Stimulated activated naive B cell treated with anti-CD40 and anti-IgM and Interleukin-4, amounts not matched to agents 10 μg/mL and 1 μg/mL and 100 μg/mL, for 72 hours (primary cell): ENCODE measurements at regions not wholly inside any gene's neighbourhood (a gene's known extent, or its start where the extent isn't known, plus 50 kb on each side); places are given as distances from the start of the nearest gene placed in this dataset.

Experiments used
- ATAC-seq, 2 donors: fragments of 150-1000 bp; cut with Tn5 transposase; replicated peaks; 2 replicates each; pipeline ENCODE4 v1.10.0; 2021; ENCODE audit warnings: moderate library complexity in 1 of 2
- DNase-seq: peaks from one replicate; pipeline ENCODE4 v3.0.0; 2021
- H3K27ac Mint-ChIP-seq: one replicate; pipeline ENCODE4 v1.8.0; 2022; ENCODE audit warnings: mild to moderate bottlenecking, mixed read lengths
- H3K27me3 Mint-ChIP-seq, 2 donors: one replicate each; pipeline ENCODE4 v1.8.0; 2022; ENCODE audit warnings: mixed read lengths in 2 of 2
- H3K36me3 Mint-ChIP-seq, 2 donors: one replicate each; pipeline ENCODE4 v1.8.0; 2022; ENCODE audit warnings: mixed read lengths in 2 of 2, mild to moderate bottlenecking in 1 of 2
- H3K4me1 Mint-ChIP-seq, 2 donors: one replicate each; pipeline ENCODE4 v1.8.0; 2022; ENCODE audit warnings: mixed read lengths in 2 of 2, mild to moderate bottlenecking in 1 of 2
- H3K4me3 Mint-ChIP-seq, 2 donors: one replicate each; pipeline ENCODE4 v1.8.0; 2022; ENCODE audit warnings: mild to moderate bottlenecking in 2 of 2, mixed read lengths in 2 of 2, moderate library complexity in 1 of 2
- H3K9me3 Mint-ChIP-seq, 2 donors: one replicate each; pipeline ENCODE4 v1.8.0; 2022; ENCODE audit warnings: mixed read lengths in 2 of 2, mild to moderate bottlenecking in 1 of 2

- Mint-ChIP-seq H3K27me3 (no peaks in the 10 kb centered on the region), H3K4me1 (no peaks in the 10 kb centered on the region), H3K9me3 (no peaks in the 10 kb centered on the region), H3K36me3 (no peaks in the 10 kb centered on the region), H3K4me3 (no peak overlapping the region), H3K27ac (no peak overlapping the region)
- ATAC-seq, result no peak
- no peak for DNase-seq
These were observed 390.4 kb downstream of the SI start for GRCh38 chr3:164687902-164688301.

GRCh38 chr3:164687211-164687610 lies 391.1 kb downstream of the SI start:
- Mint-ChIP-seq H3K27ac (no peak overlapping the region), H3K4me1 (no peaks in the 10 kb centered on the region), H3K4me3 (no peak overlapping the region), H3K36me3 (no peaks in the 10 kb centered on the region), H3K9me3 (no peaks in the 10 kb centered on the region), H3K27me3 (no peaks in the 10 kb centered on the region)
- DNase-seq (no peak), ATAC-seq (no peak)

GRCh38 chr3:164683489-164683888 lies 394.8 kb downstream of the SI start:
- DNase-seq, result no peak

GRCh38 chr3:164679245-164679644 lies 399.1 kb downstream of the SI start:
- H3K36me3 Mint-ChIP-seq, result no peaks in the 10 kb centered on the region
- ATAC-seq (no peak), DNase-seq (no peak)
- no peaks in the 10 kb centered on the region for H3K4me1 Mint-ChIP-seq
- no peak overlapping the region for H3K4me3 Mint-ChIP-seq
- H3K27ac Mint-ChIP-seq, result no peak overlapping the region
- H3K9me3 Mint-ChIP-seq, result no peaks in the 10 kb centered on the region
- no peaks in the 10 kb centered on the region for H3K27me3 Mint-ChIP-seq

More at GRCh38 chr3:164683489-164683888, 394.8 kb downstream of the SI start:
- no peak for ATAC-seq
- Mint-ChIP-seq H3K36me3 (no peaks in the 10 kb centered on the region), H3K27me3 (no peaks in the 10 kb centered on the region), H3K9me3 (no peaks in the 10 kb centered on the region), H3K4me1 (no peaks in the 10 kb centered on the region), H3K27ac (no peak overlapping the region), H3K4me3 (no peak overlapping the region)

- no peak overlapping the region for H3K4me3 Mint-ChIP-seq
- H3K27ac Mint-ChIP-seq, result no peak overlapping the region
- H3K4me1 Mint-ChIP-seq, result no peaks in the 10 kb centered on the region
- H3K36me3 Mint-ChIP-seq, result no peaks in the 10 kb centered on the region
- ATAC-seq, result no peak
- no peaks in the 10 kb centered on the region for H3K27me3 Mint-ChIP-seq
- no peaks in the 10 kb centered on the region for H3K9me3 Mint-ChIP-seq
- DNase-seq, result no peak
These were observed 401.0 kb downstream of the SI start for GRCh38 chr3:164677317-164677716.

GRCh38 chr3:164673738-164674137 lies 404.6 kb downstream of the SI start:
- H3K27me3 Mint-ChIP-seq, result no peaks in the 10 kb centered on the region
- H3K4me1 Mint-ChIP-seq, result no peaks in the 10 kb centered on the region
- no peaks in the 10 kb centered on the region for H3K36me3 Mint-ChIP-seq
- H3K27ac Mint-ChIP-seq, result no peak overlapping the region
- no peak for DNase-seq
- no peak for ATAC-seq
- no peak overlapping the region for H3K4me3 Mint-ChIP-seq
- H3K9me3 Mint-ChIP-seq, result peaks cover 0 to 5% of the 10 kb centered on the region in 2 donors

GRCh38 chr3:164658125-164658524 lies 420.2 kb downstream of the SI start:
- peaks cover 0 to 2% of the 10 kb centered on the region in 2 donors for H3K9me3 Mint-ChIP-seq
- no peaks in the 10 kb centered on the region for H3K27me3 Mint-ChIP-seq
- no peak overlapping the region for H3K4me3 Mint-ChIP-seq
- no peaks in the 10 kb centered on the region for H3K36me3 Mint-ChIP-seq
- no peak overlapping the region for H3K27ac Mint-ChIP-seq
- ATAC-seq, result no peak
- H3K4me1 Mint-ChIP-seq, result no peaks in the 10 kb centered on the region
- DNase-seq, result no peak

GRCh38 chr3:164657631-164658030 lies 420.7 kb downstream of the SI start:
- H3K36me3 Mint-ChIP-seq, result no peaks in the 10 kb centered on the region
- H3K27me3 Mint-ChIP-seq, result no peaks in the 10 kb centered on the region
- DNase-seq, result no peak
- H3K9me3 Mint-ChIP-seq, result peaks cover 0 to 2% of the 10 kb centered on the region in 2 donors
- no peak for ATAC-seq
- H3K4me1 Mint-ChIP-seq, result no peaks in the 10 kb centered on the region
- H3K27ac Mint-ChIP-seq, result no peak overlapping the region
- no peak overlapping the region for H3K4me3 Mint-ChIP-seq

- no peaks in the 10 kb centered on the region for H3K4me1 Mint-ChIP-seq
- DNase-seq (no peak), ATAC-seq (no peak)
- no peak overlapping the region for H3K27ac Mint-ChIP-seq
- peaks cover 5 to 6% of the 10 kb centered on the region in 2 donors for H3K9me3 Mint-ChIP-seq
- H3K27me3 Mint-ChIP-seq, result no peaks in the 10 kb centered on the region
- H3K36me3 Mint-ChIP-seq, result no peaks in the 10 kb centered on the region
- no peak overlapping the region for H3K4me3 Mint-ChIP-seq
These were observed 422.8 kb downstream of the SI start for GRCh38 chr3:164655462-164655861.

GRCh38 chr3:164641071-164641470 lies 437.2 kb downstream of the SI start:
- no peaks in the 10 kb centered on the region for H3K36me3 Mint-ChIP-seq
- no peaks in the 10 kb centered on the region for H3K27me3 Mint-ChIP-seq
- H3K27ac Mint-ChIP-seq, result no peak overlapping the region
- DNase-seq (no peak), ATAC-seq (no peak)
- peaks cover 0 to 1% of the 10 kb centered on the region in 2 donors for H3K9me3 Mint-ChIP-seq
- no peaks in the 10 kb centered on the region for H3K4me1 Mint-ChIP-seq
- no peak overlapping the region for H3K4me3 Mint-ChIP-seq

- ATAC-seq (no peak), DNase-seq (no peak)
- H3K9me3 Mint-ChIP-seq, result peaks cover 0 to 1% of the 10 kb centered on the region in 2 donors
These were observed 437.7 kb downstream of the SI start for GRCh38 chr3:164640591-164640990.

GRCh38 chr3:164620956-164621355 lies 457.3 kb downstream of the SI start:
- Mint-ChIP-seq H3K4me1 (no peaks in the 10 kb centered on the region), H3K27ac (no peak overlapping the region), H3K36me3 (no peaks in the 10 kb centered on the region), H3K27me3 (no peaks in the 10 kb centered on the region), H3K9me3 (no peaks in the 10 kb centered on the region), H3K4me3 (no peak overlapping the region)
- DNase-seq (no peak), ATAC-seq (no peak)

More at GRCh38 chr3:164640591-164640990, 437.7 kb downstream of the SI start:
- H3K27me3 Mint-ChIP-seq, result no peaks in the 10 kb centered on the region
- no peaks in the 10 kb centered on the region for H3K4me1 Mint-ChIP-seq
- H3K27ac Mint-ChIP-seq, result no peak overlapping the region
- no peak overlapping the region for H3K4me3 Mint-ChIP-seq
- H3K36me3 Mint-ChIP-seq, result no peaks in the 10 kb centered on the region

- Mint-ChIP-seq H3K9me3 (no peaks in the 10 kb centered on the region), H3K36me3 (no peaks in the 10 kb centered on the region), H3K27ac (no peak overlapping the region), H3K4me3 (no peak overlapping the region), H3K4me1 (no peaks in the 10 kb centered on the region), H3K27me3 (no peaks in the 10 kb centered on the region)
- no peak for DNase-seq
- ATAC-seq, result no peak
These were observed 457.9 kb downstream of the SI start for GRCh38 chr3:164620423-164620822.

- no peaks in the 10 kb centered on the region for H3K27me3 Mint-ChIP-seq
- H3K9me3 Mint-ChIP-seq, result no peaks in the 10 kb centered on the region
- no peaks in the 10 kb centered on the region for H3K4me1 Mint-ChIP-seq
- H3K4me3 Mint-ChIP-seq, result no peak overlapping the region
- DNase-seq (no peak), ATAC-seq (no peak)
- no peaks in the 10 kb centered on the region for H3K36me3 Mint-ChIP-seq
- H3K27ac Mint-ChIP-seq, result no peak overlapping the region
These were observed 465.5 kb downstream of the SI start for GRCh38 chr3:164612751-164613150.

GRCh38 chr3:164608554-164609276 lies 469.6 kb downstream of the SI start:
- Mint-ChIP-seq H3K36me3 (no peaks in the 10 kb centered on the region), H3K4me1 (no peaks in the 10 kb centered on the region), H3K4me3 (no peak overlapping the region), H3K27ac (no peak overlapping the region), H3K9me3 (no peaks in the 10 kb centered on the region), H3K27me3 (no peaks in the 10 kb centered on the region)
- DNase-seq (no peak), ATAC-seq (no peak)

- Mint-ChIP-seq H3K36me3 (no peaks in the 10 kb centered on the region), H3K4me1 (no peaks in the 10 kb centered on the region), H3K27me3 (no peaks in the 10 kb centered on the region), H3K9me3 (no peaks in the 10 kb centered on the region), H3K27ac (no peak overlapping the region), H3K4me3 (no peak overlapping the region)
- ATAC-seq (no peak), DNase-seq (no peak)
These were observed 473.6 kb downstream of the SI start for GRCh38 chr3:164604687-164605086.
